GM18505 (cell line): ENCODE measurements at regions not wholly inside any gene's neighbourhood (a gene's known extent, or its start where the extent isn't known, plus 50 kb on each side); places are given as distances from the start of the nearest gene placed in this dataset.

Experiments used
- ATAC-seq: cut with Tn5 transposase; IDR thresholded peaks from one replicate; pipeline ENCODE4 v1.9.1; 2021; ENCODE audit not compliant: unreplicated experiment
- POLR2A ChIP-seq: IDR thresholded peaks from 4 replicates; pipeline ENCODE4 v1.6.1; 2011; ENCODE audit warnings: borderline replicate concordance; ENCODE audit not compliant: insufficient read depth, insufficient read length; ENCODE audit errors: extremely low read depth

- ATAC-seq = no peak
- no peak for TF ChIP-seq POLR2A
These were observed 217.0 kb upstream of the ZBED5 start for GRCh38 chr11:11074686-11075335.

GRCh38 chr11:11073996-11074395 is 216.1 kb upstream of the ZBED5 start:
- TF ChIP-seq POLR2A = no peak
- no peak for ATAC-seq

GRCh38 chr11:11072067-11072466 is 214.2 kb upstream of the ZBED5 start:
- no peak for ATAC-seq
- TF ChIP-seq POLR2A = no peak

- no peak for ATAC-seq
These were observed 213.6 kb upstream of the ZBED5 start for GRCh38 chr11:11071486-11071885.

GRCh38 chr11:11070976-11071375 is 213.1 kb upstream of the ZBED5 start:
- no peak for TF ChIP-seq POLR2A
- ATAC-seq = no peak

More at GRCh38 chr11:11071486-11071885, 213.6 kb upstream of the ZBED5 start:
- TF ChIP-seq POLR2A = no peak

- no peak for ATAC-seq
- TF ChIP-seq POLR2A = no peak
These were observed 212.3 kb upstream of the ZBED5 start for GRCh38 chr11:11069841-11070835.

GRCh38 chr11:11068113-11068512 is 210.3 kb upstream of the ZBED5 start:
- TF ChIP-seq POLR2A = no peak
- no peak for ATAC-seq

GRCh38 chr11:11065396-11065795 is 207.5 kb upstream of the ZBED5 start:
- ATAC-seq = no peak
- no peak for TF ChIP-seq POLR2A

- no peak for TF ChIP-seq POLR2A
- no peak for ATAC-seq
These were observed 199.6 kb upstream of the ZBED5 start for GRCh38 chr11:11057472-11057854.

GRCh38 chr11:11056749-11057471 is 199.1 kb upstream of the ZBED5 start:
- no peak for TF ChIP-seq POLR2A
- no peak for ATAC-seq

GRCh38 chr11:11056316-11056715 is 198.5 kb upstream of the ZBED5 start:
- no peak for TF ChIP-seq POLR2A
- no peak for ATAC-seq

GRCh38 chr11:11047851-11048610 is 190.2 kb upstream of the ZBED5 start:
- no peak for TF ChIP-seq POLR2A
- ATAC-seq = no peak

GRCh38 chr11:11046781-11047180 is 188.9 kb upstream of the ZBED5 start:
- no peak for ATAC-seq
- no peak for TF ChIP-seq POLR2A

GRCh38 chr11:11045156-11045930 is 187.5 kb upstream of the ZBED5 start:
- no peak for TF ChIP-seq POLR2A
- ATAC-seq = no peak
